KMS-11 (cell line): ENCODE measurements at regions not wholly inside any gene's neighbourhood (a gene's known extent, or its start where the extent isn't known, plus 50 kb on each side); places are given as distances from the start of the nearest gene placed in this dataset.

Experiments used
- H2AFZ ChIP-seq: fragments of 200-600 bp; sonication (generic); 2 replicates; pipeline ENCODE4 v1.6.1; 2016; ENCODE audit warnings: antibody characterized with exemption, mixed run types, low read depth
- H3K27ac ChIP-seq: fragments of 200-600 bp; sonication (generic); 2 replicates; pipeline ENCODE4 v1.6.1; 2016; ENCODE audit warnings: mild to moderate bottlenecking, mixed run types
- H3K27me3 ChIP-seq: fragments of 200-600 bp; sonication (generic); 2 replicates; pipeline ENCODE4 v1.6.1; 2017; ENCODE audit warnings: mild to moderate bottlenecking, low read depth, mixed run types, moderate library complexity; ENCODE audit not compliant: insufficient read depth
- H3K36me3 ChIP-seq: fragments of 200-600 bp; sonication (generic); 2 replicates; pipeline ENCODE4 v1.6.1; 2017; ENCODE audit warnings: mild to moderate bottlenecking, mixed run types; ENCODE audit not compliant: insufficient read depth
- H3K4me1 ChIP-seq: fragments of 200-600 bp; sonication (generic); 2 replicates; pipeline ENCODE4 v1.6.1; 2016; ENCODE audit warnings: mild to moderate bottlenecking, low read depth, mixed run types; ENCODE audit not compliant: poor library complexity, severe bottlenecking
- H3K4me2 ChIP-seq: fragments of 200-600 bp; sonication (generic); 2 replicates; pipeline ENCODE4 v1.7.0; 2016; ENCODE audit warnings: mild to moderate bottlenecking, mixed run types
- H3K4me3 ChIP-seq: fragments of 200-600 bp; sonication (generic); IDR thresholded peaks from 2 replicates; pipeline ENCODE4 v1.6.1; 2017; ENCODE audit warnings: low read depth, low read length, mixed read lengths; ENCODE audit not compliant: insufficient read depth
- H3K79me2 ChIP-seq: fragments of 200-600 bp; sonication (generic); 2 replicates; pipeline ENCODE4 v1.6.1; 2016; ENCODE audit warnings: low read depth, mixed run types; ENCODE audit not compliant: insufficient read depth
- H3K9ac ChIP-seq: fragments of 200-600 bp; sonication (generic); 2 replicates; pipeline ENCODE4 v1.6.1; 2016; ENCODE audit warnings: mild to moderate bottlenecking, mixed run types
- H4K20me1 ChIP-seq: fragments of 200-600 bp; sonication (generic); 2 replicates; pipeline ENCODE4 v1.6.1; 2016; ENCODE audit warnings: mild to moderate bottlenecking, mixed run types; ENCODE audit not compliant: insufficient read depth
- CTCF ChIP-seq: fragments of 200-600 bp; sonication (generic); conservative IDR thresholded peaks from 2 replicates; pipeline ENCODE4 v1.6.1; 2017; ENCODE audit warnings: low read depth, mild to moderate bottlenecking, antibody characterized with exemption, low read length, moderate library complexity, mixed read lengths

GRCh38 chr5:82894716-82895115 is 182.5 kb downstream of the TMEM167A start:
- no peak overlapping the region for H3K9ac ChIP-seq
- H3K4me2 ChIP-seq = no peak overlapping the region
- H3K4me3 ChIP-seq = no peak overlapping the region
- H3K36me3 ChIP-seq = no peaks in the 10 kb centered on the region
- no peaks in the 10 kb centered on the region for H3K27me3 ChIP-seq
- H3K4me1 ChIP-seq = no peaks in the 10 kb centered on the region
- no peak overlapping the region for H3K27ac ChIP-seq
- no peaks in the 10 kb centered on the region for H4K20me1 ChIP-seq
- no peak for TF ChIP-seq CTCF
- H3K79me2 ChIP-seq = no peaks in the 10 kb centered on the region
- no peak overlapping the region for H2AFZ ChIP-seq

GRCh38 chr5:82889088-82889487 is 188.1 kb downstream of the TMEM167A start:
- Histone ChIP-seq H4K20me1 (no peaks in the 10 kb centered on the region), H3K27me3 (no peaks in the 10 kb centered on the region), H3K79me2 (no peaks in the 10 kb centered on the region), H3K4me2 (no peak overlapping the region), H3K4me1 (peaks cover 9% of the 10 kb centered on the region), H3K4me3 (no peak overlapping the region), H3K9ac (no peak overlapping the region), H3K27ac (no peak overlapping the region), H3K36me3 (no peaks in the 10 kb centered on the region), H2AFZ (no peak overlapping the region)
- no peak for TF ChIP-seq CTCF

GRCh38 chr5:82886911-82887310 is 190.3 kb downstream of the TMEM167A start:
- H3K4me1 ChIP-seq = peaks cover 17% of the 10 kb centered on the region
- no peaks in the 10 kb centered on the region for H3K27me3 ChIP-seq
- H3K4me3 ChIP-seq = no peak overlapping the region
- no peaks in the 10 kb centered on the region for H4K20me1 ChIP-seq
- H3K4me2 ChIP-seq = no peak overlapping the region
- no peak for TF ChIP-seq CTCF
- H3K27ac ChIP-seq = no peak overlapping the region
- no peak overlapping the region for H3K9ac ChIP-seq
- no peaks in the 10 kb centered on the region for H3K36me3 ChIP-seq
- H3K79me2 ChIP-seq = no peaks in the 10 kb centered on the region
- H2AFZ ChIP-seq = no peak overlapping the region

GRCh38 chr5:82885627-82886389 is 191.4 kb downstream of the TMEM167A start:
- H3K4me2 ChIP-seq = no peak overlapping the region; the same call in 1 of the 2 replicates
- H4K20me1 ChIP-seq = no peaks in the 10 kb centered on the region
- no peak overlapping the region for H3K9ac ChIP-seq
- no peaks in the 10 kb centered on the region for H3K27me3 ChIP-seq
- no peaks in the 10 kb centered on the region for H3K79me2 ChIP-seq
- no peak for TF ChIP-seq CTCF
- no peaks in the 10 kb centered on the region for H3K36me3 ChIP-seq
- H3K4me3 ChIP-seq = no peak overlapping the region
- no peak overlapping the region for H3K27ac ChIP-seq
- H3K4me1 ChIP-seq = peaks cover 28% of the 10 kb centered on the region
- H2AFZ ChIP-seq = no peak overlapping the region
